Fibroblast of mammary gland (primary cell): ENCODE measurements at regions not wholly inside any gene's neighbourhood (a gene's known extent, or its start where the extent isn't known, plus 50 kb on each side); places are given as distances from the start of the nearest gene placed in this dataset.

ENCODE experiments used
- DNase-seq: peaks from one replicate; pipeline ENCODE4 v3.0.0-alpha.2; 2010; ENCODE audit warnings: low read depth
- H3K4me3 ChIP-seq: 2 replicates; pipeline ENCODE4 v1.5.1; 2011; ENCODE audit warnings: low read depth, mild to moderate bottlenecking, low read length, moderate library complexity; ENCODE audit not compliant: control insufficient read depth
- TF ChIP-seq, protein P1 (sequence below): conservative IDR thresholded peaks from 2 replicates; pipeline ENCODE4 v1.5.1; 2011; ENCODE audit warnings: low read depth, low read length, inconsistent platforms; ENCODE audit not compliant: control insufficient read depth, insufficient read depth

DNA sequence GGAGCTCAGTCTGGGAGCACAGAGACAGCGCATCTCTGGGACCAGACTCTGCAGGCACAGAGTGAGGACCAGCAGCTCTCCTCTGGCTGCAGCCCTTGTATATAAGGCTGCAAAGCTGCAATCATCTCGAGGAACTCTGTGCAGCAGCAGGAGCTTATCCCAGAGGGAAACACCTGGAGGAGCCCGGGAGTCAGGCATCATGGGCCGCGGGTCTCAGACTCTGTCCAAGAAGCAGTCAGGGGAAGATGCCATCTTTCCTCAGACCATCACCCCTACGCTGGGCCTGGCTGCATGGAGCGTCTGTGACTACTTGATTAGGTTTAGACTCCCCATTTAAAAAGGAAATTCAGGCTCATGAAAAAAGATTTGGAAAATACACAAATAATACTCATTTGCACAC lies 122.0 kb downstream of the IRF8 start:
- no peak overlapping the region for H3K4me3 ChIP-seq
- DNase-seq, result no peak
- TF ChIP-seq, protein P1, sequence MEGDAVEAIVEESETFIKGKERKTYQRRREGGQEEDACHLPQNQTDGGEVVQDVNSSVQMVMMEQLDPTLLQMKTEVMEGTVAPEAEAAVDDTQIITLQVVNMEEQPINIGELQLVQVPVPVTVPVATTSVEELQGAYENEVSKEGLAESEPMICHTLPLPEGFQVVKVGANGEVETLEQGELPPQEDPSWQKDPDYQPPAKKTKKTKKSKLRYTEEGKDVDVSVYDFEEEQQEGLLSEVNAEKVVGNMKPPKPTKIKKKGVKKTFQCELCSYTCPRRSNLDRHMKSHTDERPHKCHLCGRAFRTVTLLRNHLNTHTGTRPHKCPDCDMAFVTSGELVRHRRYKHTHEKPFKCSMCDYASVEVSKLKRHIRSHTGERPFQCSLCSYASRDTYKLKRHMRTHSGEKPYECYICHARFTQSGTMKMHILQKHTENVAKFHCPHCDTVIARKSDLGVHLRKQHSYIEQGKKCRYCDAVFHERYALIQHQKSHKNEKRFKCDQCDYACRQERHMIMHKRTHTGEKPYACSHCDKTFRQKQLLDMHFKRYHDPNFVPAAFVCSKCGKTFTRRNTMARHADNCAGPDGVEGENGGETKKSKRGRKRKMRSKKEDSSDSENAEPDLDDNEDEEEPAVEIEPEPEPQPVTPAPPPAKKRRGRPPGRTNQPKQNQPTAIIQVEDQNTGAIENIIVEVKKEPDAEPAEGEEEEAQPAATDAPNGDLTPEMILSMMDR, result no peak

DNA sequence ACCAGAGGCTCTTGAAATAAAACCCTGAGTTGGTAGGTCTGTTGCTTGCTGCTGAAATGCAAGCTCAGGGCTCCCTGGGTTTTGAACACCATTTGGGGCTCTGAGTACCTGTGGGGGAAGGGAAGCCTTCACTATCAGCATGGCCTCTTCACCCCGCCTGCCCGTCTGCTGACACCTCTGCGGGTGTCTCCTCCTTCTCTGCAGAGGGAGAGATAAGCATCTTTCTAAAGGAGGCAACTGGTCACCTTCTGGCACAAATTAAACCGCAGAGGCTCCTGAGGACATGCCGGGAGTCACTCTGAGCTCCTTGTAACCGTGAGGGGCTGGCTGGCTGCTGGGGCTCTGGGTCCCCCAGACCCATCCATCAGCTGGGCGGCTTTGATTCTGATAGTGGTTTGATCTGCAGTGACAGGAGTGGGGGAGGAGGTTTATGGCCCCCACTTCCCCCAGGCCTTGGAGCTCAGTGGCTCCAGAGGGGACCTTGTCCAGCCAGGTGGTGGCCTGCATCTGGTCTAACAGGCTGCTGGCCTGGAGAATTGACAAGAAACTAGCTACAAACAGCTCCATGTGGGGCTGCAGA lies 123.5 kb downstream of the IRF8 start:
- TF ChIP-seq, protein P1, result no peak
- DNase-seq, result no peak
- H3K4me3 ChIP-seq, result no peak overlapping the region

DNA sequence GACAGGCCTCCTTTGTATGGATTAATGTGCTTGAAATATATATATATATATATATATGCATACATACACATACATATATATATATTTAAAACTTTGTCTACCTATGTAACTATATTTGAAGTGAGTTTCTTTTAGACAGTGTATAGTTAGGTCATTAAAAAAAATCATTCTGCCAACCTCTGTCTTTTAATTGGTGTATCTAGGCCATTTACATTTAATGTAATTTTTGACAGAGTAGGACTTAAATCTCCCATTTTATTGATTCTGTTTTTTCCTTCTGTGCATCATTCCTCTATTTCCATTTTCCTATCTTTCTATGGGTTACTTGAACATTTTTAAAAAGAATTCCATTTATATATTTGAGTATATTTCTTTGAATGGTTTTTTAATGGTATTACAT lies 125.2 kb downstream of the IRF8 start:
- TF ChIP-seq, protein P1, result no peak
- DNase-seq, result no peak
- H3K4me3 ChIP-seq, result no peak overlapping the region

DNA sequence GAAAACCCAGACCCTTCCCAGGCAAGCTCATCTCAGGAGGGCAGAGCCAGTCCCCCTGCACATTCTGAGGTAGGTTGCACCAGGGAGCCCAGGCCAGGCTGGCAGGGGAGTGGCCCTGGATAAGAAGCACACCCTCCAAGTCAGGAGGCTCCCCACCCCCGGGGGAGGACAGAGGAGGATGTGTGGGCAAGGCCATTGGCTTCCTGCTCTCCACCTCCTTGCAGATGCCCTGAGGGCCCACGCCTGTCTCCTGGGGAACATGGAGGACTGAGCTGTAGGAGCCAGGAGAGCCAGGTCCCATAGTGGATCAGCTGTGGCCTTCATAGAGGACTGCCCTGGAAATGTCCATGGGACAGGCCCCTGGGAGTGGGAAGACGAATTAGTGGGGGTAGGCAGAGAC lies 126.7 kb downstream of the IRF8 start:
- no peak for DNase-seq
- TF ChIP-seq, protein P1, result no peak
- no peak overlapping the region for H3K4me3 ChIP-seq

DNA sequence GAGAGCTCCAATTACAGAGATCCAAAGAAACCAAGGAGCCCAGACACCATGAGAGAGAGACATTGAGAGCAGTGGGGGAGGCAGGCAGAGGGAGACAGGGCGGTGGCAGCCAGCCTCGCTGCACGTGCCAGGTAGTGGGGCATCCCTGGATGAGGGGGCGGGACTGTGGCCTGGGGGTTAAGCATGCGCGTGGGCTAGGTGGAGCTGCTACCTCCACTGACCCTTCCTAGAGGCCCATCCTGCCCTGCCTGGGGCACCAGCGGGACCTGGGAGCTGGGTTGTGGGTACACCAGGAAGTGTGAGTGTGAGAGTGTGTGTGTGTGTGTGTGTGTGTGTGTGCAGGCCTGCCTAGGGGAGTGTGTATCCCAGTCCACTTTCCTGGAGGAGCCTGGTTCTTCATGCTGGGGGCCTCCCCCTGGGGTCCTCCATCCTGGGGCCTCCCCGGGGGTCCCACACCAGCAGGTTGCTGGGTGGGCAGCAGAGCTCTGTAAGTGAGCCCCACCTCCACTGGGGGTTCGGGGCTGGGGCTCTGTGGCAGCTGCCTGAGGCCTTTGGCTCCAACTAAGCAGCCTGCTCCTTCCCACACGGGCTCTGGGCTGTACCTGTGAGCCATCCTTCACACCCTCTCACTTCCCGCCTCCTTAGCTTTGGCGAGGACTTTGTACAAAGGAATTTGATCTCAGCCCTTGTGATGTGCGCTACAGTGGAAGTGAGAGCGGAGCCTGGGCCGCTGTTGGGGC lies 127.4 kb downstream of the IRF8 start:
- TF ChIP-seq, protein P1, result no peak
- DNase-seq, result no peak
- no peak overlapping the region for H3K4me3 ChIP-seq

DNA sequence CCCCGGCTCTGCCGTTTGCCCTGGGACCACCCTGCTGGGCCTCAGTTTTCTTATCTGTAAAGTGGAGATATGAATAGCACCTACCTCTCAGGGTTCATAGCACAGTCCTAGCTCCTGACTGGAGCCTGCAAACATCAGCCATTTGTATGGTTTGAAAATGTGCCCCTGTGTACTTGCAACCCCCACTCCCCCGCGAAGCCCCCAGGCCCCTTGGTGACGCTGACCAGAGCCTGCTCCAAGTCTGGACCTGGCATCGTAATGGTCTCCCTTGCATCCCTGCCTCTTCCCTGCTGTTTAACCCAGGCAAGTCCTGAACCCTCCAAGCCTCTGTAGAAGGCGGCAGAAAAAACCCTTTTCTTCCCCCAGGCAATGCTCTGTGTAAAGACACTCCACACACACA lies 128.0 kb downstream of the IRF8 start:
- no peak for DNase-seq
- TF ChIP-seq, protein P1, result no peak

More for the DNA sequence above, 128.0 kb downstream of the IRF8 start:
- H3K4me3 ChIP-seq, result no peak overlapping the region
